Right lobe of liver (tissue), 6 donors: ENCODE measurements at regions not wholly inside any gene's neighbourhood (a gene's known extent, or its start where the extent isn't known, plus 50 kb on each side); places are given as distances from the start of the nearest gene placed in this dataset.
"Not testable (repeated sequence)": the region's sequence is repeated elsewhere in the genome, so short reads cannot be mapped to it uniquely, and the experiment has no call there.

Experiments used
- ATAC-seq, 4 donors: fragments of 200-7000 bp; cut with Tn5 transposase; one replicate each; pipeline ENCODE4 v1.9.1; 2020; ENCODE audit warnings: mild to moderate bottlenecking in 4 of 4, moderate library complexity in 4 of 4
- DNase-seq, 3 donors: peaks; one replicate each; pipeline ENCODE4 v3.0.0-alpha.2; 2020
- H3K27ac ChIP-seq, 3 donors: fragments of 200-600 bp; one replicate each; pipeline ENCODE4 v1.8.0; 2022
- H3K27me3 ChIP-seq, 2 donors: fragments of 200-600 bp; one replicate each; pipeline ENCODE4 v1.8.0; 2022
- H3K36me3 ChIP-seq, 4 donors: fragments of 200-600 bp; sonication (generic) in 1 of 4; one replicate each; pipeline versions ENCODE4 v1.5.1 to v1.8.0; 2017 to 2022; ENCODE audit warnings: control low read depth in 1 of 4
- H3K4me1 ChIP-seq, 4 donors: fragments of 200-600 bp; sonication (generic) in 1 of 4; one replicate each; pipeline versions ENCODE4 v1.5.1 to v1.8.0; 2017 to 2022; ENCODE audit warnings: control low read depth in 1 of 4
- H3K4me3 ChIP-seq, 3 donors: fragments of 200-600 bp; one replicate each; pipeline ENCODE4 v1.8.0; 2022
- H3K9me3 ChIP-seq, 4 donors: fragments of 200-600 bp; sonication (generic) in 1 of 4; one replicate each; pipeline versions ENCODE4 v1.5.1 to v1.8.0; 2017 to 2022; ENCODE audit warnings: control low read depth in 1 of 4
- POLR2A ChIP-seq: fragments of 450-650 bp; IDR thresholded peaks from one replicate; pipeline ENCODE4 v1.6.1; 2017; ENCODE audit warnings: antibody characterized with exemption, mild to moderate bottlenecking
- WGBS: methylation state at CpG from one replicate; pipeline ENCODE4 v1.1.6; 2018; ENCODE audit warnings: low coverage, low lambda C conversion rate; ENCODE audit not compliant: insufficient coverage; ENCODE audit errors: missing lambda C conversion rate; 5-methylcytosine and 5-hydroxymethylcytosine counted together
- intact Hi-C, 2 donors: fragments of 100-400 bp; cut with DNase I; formaldehyde crosslinking; loops; one replicate each; pipeline versions ENCODE4 v1.11.2 to v1.14.1; 2022
- small RNA-seq, 2 experiments: library from RNA; depleted of rRNA; stranded (forward); fragments of <200 nt; gene quantifications; one replicate each; pipeline ENCODE3, GENCODE V24; 2016
- TF ChIP-seq, protein P1 (sequence below), 4 donors: fragments of 200-600 bp in 3 of 4; fragments of 450-650 bp in 1 of 4; IDR thresholded peaks; one replicate each; pipeline versions ENCODE4 v1.5.1 to v1.8.0; 2016 to 2022; ENCODE audit warnings: antibody characterized with exemption in 4 of 4, mild to moderate bottlenecking in 2 of 4
- donor health status: DM: no; HTN: yes; CAD: no.
- donor health status: DM: no; HTN: no; CAD: no.
- donor health status: DM: no; HTN: no; CAD: no.
- donor health status: DM: no; HTN: yes; CAD: no.
- donor health status: DM: no; HTN: yes; CAD: no.

DNA sequence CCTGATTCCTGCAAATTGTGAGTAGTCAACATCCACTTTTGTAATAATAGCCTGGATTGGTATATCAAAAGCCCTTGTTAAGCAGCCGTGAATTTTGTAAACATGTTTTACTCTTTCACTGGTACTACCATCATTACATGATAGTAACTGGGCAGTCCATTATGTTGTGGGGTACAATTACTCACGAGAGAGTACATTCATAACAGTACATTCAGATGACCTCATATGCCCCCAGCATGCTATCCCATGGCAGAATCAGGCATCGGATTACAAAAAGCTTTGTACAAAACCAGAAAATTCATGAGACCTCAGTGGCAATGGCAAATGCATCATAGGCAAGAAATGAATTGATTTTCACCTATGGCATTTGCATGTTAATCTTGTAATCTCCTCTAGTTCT lies 166.2 kb downstream of the EPM2A start:
- Histone ChIP-seq H3K36me3 (no peaks in the 10 kb centered on the region), H3K9me3 (no peaks in the 10 kb centered on the region), H3K27me3 (no peaks in the 10 kb centered on the region), H3K4me1 (no peaks in the 10 kb centered on the region), H3K27ac (no peak overlapping the region), H3K4me3 (no peak overlapping the region)
- 51% methylated on average over 3 of the region's 3 CpGs for WGBS
- TF ChIP-seq, protein P1, sequence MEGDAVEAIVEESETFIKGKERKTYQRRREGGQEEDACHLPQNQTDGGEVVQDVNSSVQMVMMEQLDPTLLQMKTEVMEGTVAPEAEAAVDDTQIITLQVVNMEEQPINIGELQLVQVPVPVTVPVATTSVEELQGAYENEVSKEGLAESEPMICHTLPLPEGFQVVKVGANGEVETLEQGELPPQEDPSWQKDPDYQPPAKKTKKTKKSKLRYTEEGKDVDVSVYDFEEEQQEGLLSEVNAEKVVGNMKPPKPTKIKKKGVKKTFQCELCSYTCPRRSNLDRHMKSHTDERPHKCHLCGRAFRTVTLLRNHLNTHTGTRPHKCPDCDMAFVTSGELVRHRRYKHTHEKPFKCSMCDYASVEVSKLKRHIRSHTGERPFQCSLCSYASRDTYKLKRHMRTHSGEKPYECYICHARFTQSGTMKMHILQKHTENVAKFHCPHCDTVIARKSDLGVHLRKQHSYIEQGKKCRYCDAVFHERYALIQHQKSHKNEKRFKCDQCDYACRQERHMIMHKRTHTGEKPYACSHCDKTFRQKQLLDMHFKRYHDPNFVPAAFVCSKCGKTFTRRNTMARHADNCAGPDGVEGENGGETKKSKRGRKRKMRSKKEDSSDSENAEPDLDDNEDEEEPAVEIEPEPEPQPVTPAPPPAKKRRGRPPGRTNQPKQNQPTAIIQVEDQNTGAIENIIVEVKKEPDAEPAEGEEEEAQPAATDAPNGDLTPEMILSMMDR (IDR thresholded peaks at IDR 0.05), result no peak
- no peak for TF ChIP-seq POLR2A
- no peak for DNase-seq
- intact Hi-C loops, result no loop called here
- ATAC-seq, result no peak

DNA sequence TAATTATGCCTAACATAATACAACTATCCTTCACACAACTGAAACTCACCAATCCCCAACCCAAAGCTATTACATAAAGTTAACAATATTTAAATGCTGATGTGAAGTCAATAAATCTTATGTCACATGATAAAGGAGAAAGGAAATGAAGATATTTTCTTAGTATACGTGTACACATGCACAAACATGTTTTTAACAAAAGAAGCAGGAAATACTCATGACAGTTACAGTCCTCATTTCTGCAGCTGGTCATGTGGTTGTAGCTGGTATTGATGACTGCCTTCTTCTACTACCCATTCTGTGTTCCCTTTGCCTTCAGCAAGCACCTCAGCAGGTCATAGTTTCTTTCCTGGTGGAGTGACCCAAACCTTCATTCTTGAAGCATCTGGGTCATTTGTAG lies 165.0 kb downstream of the EPM2A start:
- ATAC-seq, H3K9me3 ChIP-seq, H3K27me3 ChIP-seq, H3K4me3 ChIP-seq, H3K27ac ChIP-seq, intact Hi-C loops, H3K4me1 ChIP-seq, H3K36me3 ChIP-seq, DNase-seq: not testable (repeated sequence)
- 53% methylated on average over 1 of the region's 1 CpG for WGBS

DNA sequence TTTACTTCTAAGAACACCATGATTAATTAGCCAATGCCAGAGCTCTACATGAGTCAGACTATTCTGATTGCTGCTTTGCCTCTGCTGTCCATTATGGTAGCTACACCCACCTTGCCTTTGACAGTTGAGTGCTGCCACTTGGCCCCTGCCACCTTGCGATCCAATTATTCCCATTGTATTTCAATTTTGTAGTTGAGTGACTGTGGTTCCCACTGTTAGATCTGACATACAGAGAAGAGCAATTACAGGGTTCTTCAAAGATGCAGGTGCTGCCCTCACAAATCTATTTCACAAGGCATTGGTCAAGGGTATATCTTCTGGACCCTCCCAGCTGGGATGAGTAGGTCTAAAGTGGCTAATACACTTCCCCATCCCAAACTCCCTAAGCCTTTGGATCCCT lies 161.1 kb downstream of the EPM2A start:
- H3K36me3 ChIP-seq, H3K9me3 ChIP-seq, H3K4me3 ChIP-seq, ATAC-seq, H3K27ac ChIP-seq, DNase-seq, H3K4me1 ChIP-seq, H3K27me3 ChIP-seq, intact Hi-C loops: not testable (repeated sequence)
- WGBS, result 75% methylated on average over 1 of the region's 1 CpG

Small RNA genes in the stretch of these regions (small RNA-seq; reads per million reads assigned to genes)
- 0 reads per million in 2 experiments for gene RNU1-33P
